Peyer's patch (tissue), 4 donors: ENCODE measurements at regions not wholly inside any gene's neighbourhood (a gene's known extent, or its start where the extent isn't known, plus 50 kb on each side); places are given as distances from the start of the nearest gene placed in this dataset.

ENCODE experiments used
- DNase-seq, 3 donors: peaks; one replicate each; pipeline ENCODE4 v3.0.0-alpha.2; 2017 to 2019
- H3K27ac ChIP-seq, 4 donors: fragments of 200-600 bp; sonication (generic); one replicate each; pipeline ENCODE4 v1.5.1; 2016 to 2019
- H3K27me3 ChIP-seq, 2 donors: fragments of 200-600 bp; sonication (generic); one replicate each; pipeline ENCODE4 v1.5.1; 2019
- H3K36me3 ChIP-seq, 3 donors: fragments of 200-600 bp; sonication (generic); one replicate each; pipeline ENCODE4 v1.5.1; 2016 to 2019
- H3K4me1 ChIP-seq, 4 donors: fragments of 200-600 bp; sonication (generic); one replicate each; pipeline ENCODE4 v1.5.1; 2016 to 2019
- H3K4me3 ChIP-seq, 4 donors: fragments of 200-600 bp; sonication (generic); 1 replicate in 3 of 4; 2 replicates in 1 of 4; pipeline ENCODE4 v1.5.1; 2016 to 2019; ENCODE audit warnings: mild to moderate bottlenecking in 1 of 4
- H3K9me3 ChIP-seq, 4 donors: fragments of 200-600 bp; sonication (generic); one replicate each; pipeline ENCODE4 v1.5.1; 2016 to 2019; ENCODE audit warnings: mild to moderate bottlenecking in 1 of 4
- POLR2A ChIP-seq, 2 donors: fragments of 450-650 bp; IDR thresholded peaks; one replicate each; pipeline ENCODE4 v1.5.1; 2017; ENCODE audit warnings: antibody characterized with exemption in 2 of 2, mild to moderate bottlenecking in 2 of 2, moderate library complexity in 2 of 2
- TF ChIP-seq, protein P1 (sequence below), 6 experiments: fragments of 450-650 bp in 4 of 6; fragments of 200-600 bp in 2 of 6; sonication (generic) in 1 of 6; IDR thresholded peaks; one replicate each; pipeline ENCODE4 v1.5.1; 2017 to 2019; ENCODE audit warnings: antibody characterized with exemption in 6 of 6, mild to moderate bottlenecking in 3 of 6, moderate library complexity in 1 of 6

DNA sequence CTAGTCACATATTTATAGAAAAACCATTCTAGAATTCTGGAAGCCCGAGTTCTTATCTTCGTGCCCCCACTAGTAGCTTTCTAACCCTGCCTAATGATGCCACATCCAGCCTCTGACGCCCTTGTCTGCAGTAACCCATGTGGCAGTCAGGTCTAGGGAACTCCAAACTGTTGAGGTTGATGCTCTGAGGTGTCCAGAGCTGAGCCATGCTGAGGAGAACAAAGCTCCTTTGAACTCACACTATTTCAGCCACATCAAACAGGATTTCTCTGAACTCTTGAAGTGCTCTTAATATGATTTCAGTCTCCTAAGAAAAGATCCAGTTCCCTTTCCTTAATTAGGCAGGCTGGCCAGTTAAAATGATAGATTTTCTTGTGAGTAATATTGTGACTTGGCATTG lies 150.5 kb upstream of the ST8SIA2 start:
- Histone ChIP-seq H3K27me3 (no peaks in the 10 kb centered on the region), H3K9me3 (peaks cover 0 to 3% (median 0%) of the 10 kb centered on the region in 4 donors), H3K27ac (no peak overlapping the region), H3K4me3 (no peak overlapping the region), H3K36me3 (no peaks in the 10 kb centered on the region), H3K4me1 (no peaks in the 10 kb centered on the region)
- TF ChIP-seq, protein P1, sequence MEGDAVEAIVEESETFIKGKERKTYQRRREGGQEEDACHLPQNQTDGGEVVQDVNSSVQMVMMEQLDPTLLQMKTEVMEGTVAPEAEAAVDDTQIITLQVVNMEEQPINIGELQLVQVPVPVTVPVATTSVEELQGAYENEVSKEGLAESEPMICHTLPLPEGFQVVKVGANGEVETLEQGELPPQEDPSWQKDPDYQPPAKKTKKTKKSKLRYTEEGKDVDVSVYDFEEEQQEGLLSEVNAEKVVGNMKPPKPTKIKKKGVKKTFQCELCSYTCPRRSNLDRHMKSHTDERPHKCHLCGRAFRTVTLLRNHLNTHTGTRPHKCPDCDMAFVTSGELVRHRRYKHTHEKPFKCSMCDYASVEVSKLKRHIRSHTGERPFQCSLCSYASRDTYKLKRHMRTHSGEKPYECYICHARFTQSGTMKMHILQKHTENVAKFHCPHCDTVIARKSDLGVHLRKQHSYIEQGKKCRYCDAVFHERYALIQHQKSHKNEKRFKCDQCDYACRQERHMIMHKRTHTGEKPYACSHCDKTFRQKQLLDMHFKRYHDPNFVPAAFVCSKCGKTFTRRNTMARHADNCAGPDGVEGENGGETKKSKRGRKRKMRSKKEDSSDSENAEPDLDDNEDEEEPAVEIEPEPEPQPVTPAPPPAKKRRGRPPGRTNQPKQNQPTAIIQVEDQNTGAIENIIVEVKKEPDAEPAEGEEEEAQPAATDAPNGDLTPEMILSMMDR (IDR thresholded peaks at IDR 0.05), result no peak
- no peak for TF ChIP-seq POLR2A (IDR thresholded peaks at IDR 0.05)
- no peak for DNase-seq

DNA sequence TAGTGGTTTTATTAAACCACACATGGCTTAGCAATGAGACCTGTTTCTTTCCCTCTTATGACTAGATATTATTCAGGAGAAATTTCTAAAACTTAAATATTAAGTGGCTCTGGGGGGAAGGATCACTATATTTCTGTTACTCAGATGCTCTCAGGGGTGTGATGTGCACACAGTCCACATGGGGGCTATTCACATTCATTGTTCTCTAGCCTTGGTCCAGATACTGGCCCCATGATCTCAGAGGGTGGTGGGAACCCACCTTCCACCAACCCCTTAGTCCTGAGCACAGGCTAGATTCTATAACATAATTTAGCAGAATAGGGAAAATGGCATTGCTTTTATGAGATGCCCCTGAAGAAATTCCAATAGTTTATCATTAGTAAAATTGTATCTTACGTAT lies 149.0 kb upstream of the ST8SIA2 start:
- Histone ChIP-seq H3K4me1 (no peaks in the 10 kb centered on the region), H3K4me3 (no peak overlapping the region), H3K27me3 (no peaks in the 10 kb centered on the region)

DNA sequence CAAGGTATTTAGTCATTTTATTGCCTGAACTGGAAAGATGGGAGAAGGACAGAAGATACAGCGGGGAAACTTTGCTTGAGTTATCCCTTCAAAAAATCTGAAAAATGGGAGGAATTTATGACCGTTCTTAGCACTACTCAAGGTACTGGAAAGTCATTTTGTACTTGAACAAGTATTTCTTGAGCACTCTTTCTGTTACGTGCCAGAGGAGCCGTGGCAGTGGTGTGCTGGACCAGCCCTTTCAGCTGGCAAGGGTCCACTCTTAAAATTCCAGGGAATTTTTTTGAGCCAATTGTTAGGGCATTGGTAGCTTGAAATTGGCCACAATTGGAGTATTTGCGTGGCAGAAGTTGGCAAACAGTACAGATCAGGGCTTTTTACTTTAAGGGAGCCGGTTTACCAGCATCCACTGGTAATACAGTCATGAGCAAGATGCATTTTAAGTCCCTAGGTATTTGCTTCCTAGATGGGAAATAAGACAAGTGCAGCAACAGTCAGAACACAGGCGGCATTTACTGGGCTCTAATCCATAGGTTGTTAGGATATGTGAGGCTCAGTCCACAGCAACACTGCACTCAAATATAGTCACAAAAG lies 145.9 kb upstream of the ST8SIA2 start:
- Histone ChIP-seq H3K4me1 (no peaks in the 10 kb centered on the region), H3K36me3 (no peaks in the 10 kb centered on the region), H3K27me3 (no peaks in the 10 kb centered on the region), H3K27ac (no peak overlapping the region), H3K9me3 (no peaks in the 10 kb centered on the region), H3K4me3 (no peak overlapping the region)
- no peak for DNase-seq
- TF ChIP-seq, protein P1 (IDR thresholded peaks at IDR 0.05), result no peak
- no peak for TF ChIP-seq POLR2A (IDR thresholded peaks at IDR 0.05)

More for the DNA sequence above, 149.0 kb upstream of the ST8SIA2 start:
- H3K9me3 ChIP-seq, result no peaks in the 10 kb centered on the region
- H3K27ac ChIP-seq, result no peak overlapping the region
- no peak for DNase-seq
- no peak for TF ChIP-seq POLR2A (IDR thresholded peaks at IDR 0.05)
- TF ChIP-seq, protein P1 (IDR thresholded peaks at IDR 0.05), result no peak
- H3K36me3 ChIP-seq, result no peaks in the 10 kb centered on the region

DNA sequence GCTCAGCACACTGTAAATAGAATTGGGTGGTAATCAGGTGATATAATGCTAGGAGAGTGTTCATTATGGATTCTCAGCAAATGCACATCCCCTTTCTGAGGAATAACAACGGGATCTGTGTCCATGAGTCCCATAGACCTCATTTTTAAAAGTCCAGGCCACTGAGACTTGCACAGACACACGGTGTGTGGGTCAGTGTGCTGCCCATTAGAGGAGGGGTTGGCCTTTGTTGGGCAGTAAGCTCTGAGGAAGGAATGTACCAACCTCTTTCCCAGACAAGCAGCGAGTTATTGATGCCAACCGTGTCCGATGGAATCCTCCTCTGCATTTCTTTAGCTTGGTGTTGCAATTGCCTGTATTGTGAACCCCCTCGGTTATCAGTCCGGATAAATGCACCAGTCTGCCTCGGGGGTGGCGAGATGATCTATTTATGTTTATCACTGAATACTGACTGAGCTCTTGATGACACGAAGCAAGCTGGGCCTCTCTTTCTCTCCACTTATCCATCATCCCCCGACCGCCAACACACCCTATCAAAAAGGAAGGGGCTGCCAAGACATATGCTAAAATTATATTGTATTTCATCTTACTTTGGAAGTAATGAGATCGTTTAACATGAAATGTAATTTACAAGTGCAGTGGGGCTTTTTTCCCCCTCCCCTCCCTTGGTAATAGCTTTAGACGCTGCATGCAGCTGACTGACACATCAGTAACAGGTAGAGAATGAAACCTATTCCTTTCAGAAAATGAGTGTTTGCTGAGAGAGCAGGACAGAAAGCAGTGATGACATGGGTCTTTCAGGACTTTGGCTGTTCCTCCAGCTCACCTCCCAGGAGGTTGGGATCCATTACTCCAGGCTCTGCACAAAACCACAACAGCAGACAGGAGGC lies 126.6 kb upstream of the ST8SIA2 start:
- no peak for DNase-seq
- no peaks in the 10 kb centered on the region for H3K9me3 ChIP-seq
- no peak for TF ChIP-seq POLR2A (IDR thresholded peaks at IDR 0.05)
- TF ChIP-seq, protein P1 (IDR thresholded peaks at IDR 0.05), result no peak

DNA sequence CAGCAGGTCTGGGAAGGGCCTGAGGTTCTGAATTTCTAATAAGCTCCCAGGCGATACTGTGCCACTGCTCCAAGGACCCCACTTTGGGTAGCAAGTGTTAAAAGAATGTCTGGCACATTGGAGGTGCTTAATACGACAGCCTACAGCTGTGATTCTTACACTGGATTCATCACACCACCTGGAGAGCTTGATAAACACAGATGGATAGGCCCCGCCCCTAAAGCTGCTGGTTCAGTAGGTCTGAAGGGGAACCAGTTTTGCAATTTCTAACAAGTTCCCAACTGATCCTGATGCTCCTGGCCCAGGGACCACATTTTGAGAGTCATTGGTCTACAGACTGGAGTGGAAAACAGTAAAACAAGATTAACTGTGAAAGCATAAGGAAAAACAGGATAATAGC lies 124.8 kb upstream of the ST8SIA2 start:
- DNase-seq, result no peak

More for the DNA sequence above, 126.6 kb upstream of the ST8SIA2 start:
- Histone ChIP-seq H3K4me1 (no peaks in the 10 kb centered on the region), H3K36me3 (no peaks in the 10 kb centered on the region), H3K27ac (no peak overlapping the region), H3K27me3 (no peaks in the 10 kb centered on the region), H3K4me3 (no peak overlapping the region)

More for the DNA sequence above, 124.8 kb upstream of the ST8SIA2 start:
- H3K27ac ChIP-seq, result no peak overlapping the region
- no peak overlapping the region for H3K4me3 ChIP-seq
- no peaks in the 10 kb centered on the region for H3K36me3 ChIP-seq
- H3K9me3 ChIP-seq, result no peaks in the 10 kb centered on the region
- no peaks in the 10 kb centered on the region for H3K27me3 ChIP-seq
- TF ChIP-seq, protein P1 (IDR thresholded peaks at IDR 0.05), result no peak
- TF ChIP-seq POLR2A (IDR thresholded peaks at IDR 0.05), result no peak
- no peaks in the 10 kb centered on the region for H3K4me1 ChIP-seq
